HFF-Myc (cell line): ENCODE measurements at regions not wholly inside any gene's neighbourhood (a gene's known extent, or its start where the extent isn't known, plus 50 kb on each side); places are given as distances from the start of the nearest gene placed in this dataset.

ENCODE experiments used
- DNase-seq: peaks from one replicate; pipeline ENCODE4 v3.0.0-alpha.2; 2011; ENCODE audit warnings: low read depth; ENCODE audit errors: extremely low read depth
- H3K4me3 ChIP-seq: replicated peaks from 2 replicates; pipeline ENCODE4 v1.5.1; 2011; ENCODE audit warnings: low read depth, mild to moderate bottlenecking, control low read depth, low read length
- TF ChIP-seq, protein P1 (sequence below): IDR thresholded peaks from 2 replicates; pipeline ENCODE4 v1.5.1; 2012; ENCODE audit warnings: mild to moderate bottlenecking, low read depth, low read length, control low read depth; ENCODE audit errors: missing control alignments

DNA sequence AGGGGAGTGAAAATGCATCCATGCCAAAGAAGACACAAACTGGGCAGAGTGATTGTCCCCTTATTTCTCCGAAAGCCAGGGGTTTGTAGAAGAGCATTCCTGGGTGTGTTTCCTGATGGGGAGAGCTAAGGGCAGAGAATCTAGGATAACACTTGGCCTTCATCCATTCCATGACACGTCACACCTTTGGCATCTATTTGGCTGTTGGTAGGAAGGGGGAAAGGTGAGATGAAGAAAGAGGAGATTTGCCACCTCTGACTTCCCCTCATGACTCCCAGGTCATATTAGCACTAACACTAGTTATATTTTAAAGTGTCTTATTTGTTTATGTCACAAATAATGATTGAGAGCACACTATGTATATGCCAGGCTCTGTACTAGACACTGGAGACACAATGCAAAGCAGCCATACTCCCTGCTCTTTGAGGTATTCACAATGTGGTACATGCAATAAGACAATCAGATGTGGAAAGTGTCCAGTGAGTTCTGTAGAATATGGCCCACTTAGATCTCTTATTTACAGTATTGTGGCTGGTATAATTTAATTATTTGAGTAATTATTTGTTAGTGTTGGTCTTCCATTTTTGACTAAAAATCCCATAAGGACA is 54.5 kb upstream of the GADD45A start:
- TF ChIP-seq, protein P1, sequence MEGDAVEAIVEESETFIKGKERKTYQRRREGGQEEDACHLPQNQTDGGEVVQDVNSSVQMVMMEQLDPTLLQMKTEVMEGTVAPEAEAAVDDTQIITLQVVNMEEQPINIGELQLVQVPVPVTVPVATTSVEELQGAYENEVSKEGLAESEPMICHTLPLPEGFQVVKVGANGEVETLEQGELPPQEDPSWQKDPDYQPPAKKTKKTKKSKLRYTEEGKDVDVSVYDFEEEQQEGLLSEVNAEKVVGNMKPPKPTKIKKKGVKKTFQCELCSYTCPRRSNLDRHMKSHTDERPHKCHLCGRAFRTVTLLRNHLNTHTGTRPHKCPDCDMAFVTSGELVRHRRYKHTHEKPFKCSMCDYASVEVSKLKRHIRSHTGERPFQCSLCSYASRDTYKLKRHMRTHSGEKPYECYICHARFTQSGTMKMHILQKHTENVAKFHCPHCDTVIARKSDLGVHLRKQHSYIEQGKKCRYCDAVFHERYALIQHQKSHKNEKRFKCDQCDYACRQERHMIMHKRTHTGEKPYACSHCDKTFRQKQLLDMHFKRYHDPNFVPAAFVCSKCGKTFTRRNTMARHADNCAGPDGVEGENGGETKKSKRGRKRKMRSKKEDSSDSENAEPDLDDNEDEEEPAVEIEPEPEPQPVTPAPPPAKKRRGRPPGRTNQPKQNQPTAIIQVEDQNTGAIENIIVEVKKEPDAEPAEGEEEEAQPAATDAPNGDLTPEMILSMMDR, result no peak
- DNase-seq, result no peak
- H3K4me3 ChIP-seq, result no peak overlapping the region

DNA sequence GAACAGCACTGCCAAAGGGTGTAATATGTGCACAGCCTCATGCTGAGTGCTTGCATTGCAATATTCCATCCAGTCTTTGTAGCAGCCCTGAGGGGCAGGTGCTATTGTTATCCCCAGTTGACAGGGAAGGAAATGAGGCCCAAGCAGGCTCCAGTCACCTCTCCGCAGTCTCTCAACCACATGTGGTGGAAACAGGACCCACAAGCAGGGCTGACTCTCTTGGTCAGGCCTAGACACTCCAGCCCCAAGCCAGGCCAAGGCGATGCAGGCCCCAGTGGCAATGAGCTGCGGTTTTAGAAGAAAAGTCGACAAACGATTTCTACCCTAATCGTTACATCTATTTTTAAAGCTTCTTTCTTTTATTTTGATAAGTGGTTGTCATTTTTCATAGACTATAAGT is 52.6 kb upstream of the GADD45A start:
- H3K4me3 ChIP-seq, result no peak overlapping the region
- TF ChIP-seq, protein P1, result no peak
- DNase-seq, result no peak

DNA sequence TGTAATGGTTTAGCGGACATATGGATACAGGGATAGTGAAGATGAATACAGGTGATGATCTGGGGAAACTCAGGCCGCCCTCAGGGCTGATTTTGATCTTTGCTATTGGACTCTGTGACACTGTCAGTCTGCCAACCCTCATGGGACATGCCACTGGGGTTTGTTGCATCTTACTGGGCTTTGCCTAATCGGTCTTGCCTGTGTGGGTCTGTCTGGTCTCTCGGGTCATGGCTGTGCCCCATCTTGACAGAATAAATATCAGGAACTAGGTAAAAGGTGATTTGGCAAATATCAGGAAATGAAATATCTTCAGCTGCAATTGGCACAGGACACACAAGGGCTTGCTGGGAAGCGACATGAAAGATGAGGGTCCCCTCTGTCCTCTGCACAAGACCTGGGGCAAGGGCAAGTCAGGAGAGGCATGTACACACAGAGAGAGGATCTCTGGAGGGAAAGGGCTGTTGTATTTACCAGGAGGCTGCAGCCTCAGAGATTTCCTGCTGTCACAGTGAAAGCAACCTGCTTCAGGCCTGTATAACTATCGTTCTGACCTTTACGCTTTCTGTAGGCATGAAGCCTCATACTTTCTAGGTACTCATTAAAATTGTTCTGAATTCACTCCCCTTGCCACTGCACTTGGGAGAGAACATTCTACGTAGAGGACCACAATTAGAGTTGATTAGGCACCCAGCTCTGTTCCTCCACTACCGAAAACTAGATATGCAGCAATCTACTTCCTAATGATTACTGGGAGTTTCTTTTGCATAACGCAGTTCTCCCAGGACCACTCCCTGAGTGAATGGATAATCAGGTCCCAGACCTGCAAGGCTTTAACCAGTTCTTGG is 52.0 kb upstream of the GADD45A start:
- H3K4me3 ChIP-seq, result no peak overlapping the region
- TF ChIP-seq, protein P1, result no peak
- no peak for DNase-seq

DNA sequence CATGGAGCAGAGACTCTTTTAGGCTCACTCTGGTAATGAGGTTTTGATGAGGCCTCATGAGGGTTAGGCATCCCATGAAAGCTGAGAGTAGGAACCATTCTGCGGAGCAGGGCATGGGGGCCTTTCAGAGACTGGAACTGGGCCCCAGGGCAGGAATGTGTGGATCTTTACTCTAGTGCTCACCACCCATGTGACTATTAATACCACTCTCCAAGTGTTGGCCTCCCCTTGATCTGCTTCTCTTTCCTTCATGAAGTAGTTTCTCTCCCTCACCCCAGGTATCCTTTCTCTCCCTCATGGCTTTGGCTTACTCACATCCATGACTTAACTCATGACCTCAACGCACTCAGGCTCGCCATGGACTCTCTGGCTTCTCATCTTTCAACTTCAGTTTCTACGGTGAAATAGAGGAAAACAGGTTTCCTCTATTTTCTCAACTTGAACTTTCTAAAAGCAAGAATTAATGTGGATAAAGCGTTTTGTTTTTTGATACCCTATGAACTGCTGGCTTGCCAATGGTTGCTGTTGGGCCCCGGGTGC is 50.5 kb upstream of the GADD45A start:
- DNase-seq, result no peak
- TF ChIP-seq, protein P1, result no peak
- H3K4me3 ChIP-seq, result no peak overlapping the region

DNA sequence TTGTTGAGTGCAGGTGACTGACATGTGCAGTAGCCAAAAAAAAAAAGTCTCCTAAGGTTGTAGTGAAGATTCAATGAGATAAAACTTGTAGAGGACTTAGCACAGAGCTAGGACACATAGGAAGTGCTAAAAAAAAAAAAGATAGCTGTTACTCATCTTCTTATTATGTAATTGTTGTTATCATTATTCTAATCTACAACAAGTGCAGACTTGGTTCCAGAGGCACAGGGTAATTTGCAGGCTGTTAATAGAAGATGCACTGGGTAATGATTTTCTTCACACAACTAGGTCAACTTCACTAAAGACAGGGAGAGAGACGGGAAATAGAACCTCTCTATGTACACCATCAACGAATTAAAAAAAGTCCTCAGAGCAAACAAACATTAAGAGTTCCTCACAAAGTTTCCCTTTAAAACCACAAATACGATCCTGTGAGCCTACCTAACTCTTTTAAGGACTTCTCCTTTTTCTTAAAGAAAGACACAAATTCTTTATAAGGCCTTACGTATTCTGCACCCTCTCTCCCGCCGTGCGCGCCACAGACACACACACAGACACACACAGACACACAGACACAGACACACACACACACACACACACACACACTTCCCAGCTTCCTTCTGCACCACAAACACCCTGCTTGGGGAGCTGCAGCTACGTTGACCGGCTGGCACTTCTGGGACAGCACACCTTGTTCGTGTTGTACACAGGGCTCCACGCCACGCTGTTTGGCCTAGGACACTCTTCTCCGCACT is 49.8 kb upstream of the GADD45A start:
- no peak overlapping the region for H3K4me3 ChIP-seq
- TF ChIP-seq, protein P1, result no peak
- no peak for DNase-seq
